ENCODE measurements at regions not wholly inside any gene's neighbourhood (a gene's known extent, or its start where the extent isn't known, plus 50 kb on each side); places are given as distances from the start of the nearest gene placed in this dataset.

GRCh38 chr3:23739536-23739935 lies 66.2 kb upstream of the UBE2E1 start:
- Histone ChIP-seq H3K79me2 (ENCODE audit: control insufficient read depth, insufficient read depth, low read length) (no peaks in the 10 kb centered on the region), H3K9me1 (ENCODE audit: control insufficient read depth, extremely low read depth, insufficient read depth, low read length) (no peaks in the 10 kb centered on the region), H3K4me3 (ENCODE audit: control insufficient read depth in 2 of 3, extremely low read depth in 1 of 3, insufficient read depth in 2 of 3, low read depth in 1 of 3, low read length in 3 of 3) (peak overlapping the region in 1 of 3 experiments; percentile 3), H3K27ac (ENCODE audit: control insufficient read depth, insufficient read depth, low read length) (peak overlapping the region; percentile 86), H2AFZ (ENCODE audit: control insufficient read depth, low read length) (no peak overlapping the region), H3K36me3 (ENCODE audit: control insufficient read depth in 2 of 2, extremely low read depth in 1 of 2, insufficient read depth in 2 of 2, low read length in 2 of 2) (no peaks in the 10 kb centered on the region), H3K4me2 (ENCODE audit: control insufficient read depth, extremely low read depth, insufficient read depth, low read depth, low read length) (peak overlapping the region; percentile 62), H3K9ac (ENCODE audit: control insufficient read depth, extremely low read depth, insufficient read depth, low read length) (peak overlapping the region; percentile 35), H4K20me1 (ENCODE audit: control insufficient read depth, extremely low read depth, insufficient read depth, low read length) (no peaks in the 10 kb centered on the region), H3K9me3 (ENCODE audit: control insufficient read depth, low read depth, low read length) (no peaks in the 10 kb centered on the region), H3K4me1 (ENCODE audit: control insufficient read depth, extremely low read depth, insufficient read depth, low read length) (peaks cover 39% of the 10 kb centered on the region), H3K27me3 (ENCODE audit: control insufficient read depth, extremely low read depth, insufficient read depth, low read length) (no peaks in the 10 kb centered on the region)
- FAIRE-seq (peak; percentile 63), DNase-seq (ENCODE audit: low read depth, low spot score) (no peak)
- TF ChIP-seq CTCF (optimal IDR thresholded peaks at IDR 0.05 in 1 of 3, IDR thresholded peaks at IDR 0.05 in 1 of 3, conservative IDR thresholded peaks at IDR 0.05 in 1 of 3; ENCODE audit: extremely low read depth in 1 of 3, insufficient read depth in 2 of 3, low read length in 3 of 3) (no peak), EZH2 (IDR thresholded peaks at IDR 0.05; ENCODE audit: low read length) (no peak)
- dilution Hi-C loops (cut with MboI; ENCODE audit: extremely low pct_ligation_motif_present, low sequenced_read_pairs) = no loop called here

- DNase-seq (ENCODE audit: low read depth, low spot score) (peak; percentile 89), FAIRE-seq (peak; percentile 17)
- TF ChIP-seq EZH2 (IDR thresholded peaks at IDR 0.05; ENCODE audit: low read length) (no peak), CTCF (optimal IDR thresholded peaks at IDR 0.05 in 1 of 3, IDR thresholded peaks at IDR 0.05 in 1 of 3, conservative IDR thresholded peaks at IDR 0.05 in 1 of 3; ENCODE audit: extremely low read depth in 1 of 3, insufficient read depth in 2 of 3, low read length in 3 of 3) (no peak)
- Histone ChIP-seq H3K4me2 (ENCODE audit: control insufficient read depth, extremely low read depth, insufficient read depth, low read depth, low read length) (peak overlapping the region; percentile 82), H3K4me1 (ENCODE audit: control insufficient read depth, extremely low read depth, insufficient read depth, low read length) (peaks cover 39% of the 10 kb centered on the region), H3K9me1 (ENCODE audit: control insufficient read depth, extremely low read depth, insufficient read depth, low read length) (no peaks in the 10 kb centered on the region), H3K4me3 (ENCODE audit: control insufficient read depth in 2 of 3, extremely low read depth in 1 of 3, insufficient read depth in 2 of 3, low read depth in 1 of 3, low read length in 3 of 3) (peak overlapping the region; percentile 10 to 41 (median 41)), H3K9ac (ENCODE audit: control insufficient read depth, extremely low read depth, insufficient read depth, low read length) (peak overlapping the region; percentile 73), H3K27me3 (ENCODE audit: control insufficient read depth, extremely low read depth, insufficient read depth, low read length) (no peaks in the 10 kb centered on the region), H3K79me2 (ENCODE audit: control insufficient read depth, insufficient read depth, low read length) (no peaks in the 10 kb centered on the region), H3K36me3 (ENCODE audit: control insufficient read depth in 2 of 2, extremely low read depth in 1 of 2, insufficient read depth in 2 of 2, low read length in 2 of 2) (no peaks in the 10 kb centered on the region), H2AFZ (ENCODE audit: control insufficient read depth, low read length) (peak overlapping the region; percentile 16), H3K27ac (ENCODE audit: control insufficient read depth, insufficient read depth, low read length) (peak overlapping the region; percentile 86), H4K20me1 (ENCODE audit: control insufficient read depth, extremely low read depth, insufficient read depth, low read length) (no peaks in the 10 kb centered on the region), H3K9me3 (ENCODE audit: control insufficient read depth, low read depth, low read length) (no peaks in the 10 kb centered on the region)
- dilution Hi-C loops (cut with MboI; ENCODE audit: extremely low pct_ligation_motif_present, low sequenced_read_pairs) = no loop called here
Measured at GRCh38 chr3:23740517-23740965, 65.2 kb upstream of the UBE2E1 start.

Measured in keratinocyte (primary cell).